ENCODE measurements at regions not wholly inside any gene's neighbourhood (a gene's known extent, or its start where the extent isn't known, plus 50 kb on each side); places are given as distances from the start of the nearest gene placed in this dataset.

DNA sequence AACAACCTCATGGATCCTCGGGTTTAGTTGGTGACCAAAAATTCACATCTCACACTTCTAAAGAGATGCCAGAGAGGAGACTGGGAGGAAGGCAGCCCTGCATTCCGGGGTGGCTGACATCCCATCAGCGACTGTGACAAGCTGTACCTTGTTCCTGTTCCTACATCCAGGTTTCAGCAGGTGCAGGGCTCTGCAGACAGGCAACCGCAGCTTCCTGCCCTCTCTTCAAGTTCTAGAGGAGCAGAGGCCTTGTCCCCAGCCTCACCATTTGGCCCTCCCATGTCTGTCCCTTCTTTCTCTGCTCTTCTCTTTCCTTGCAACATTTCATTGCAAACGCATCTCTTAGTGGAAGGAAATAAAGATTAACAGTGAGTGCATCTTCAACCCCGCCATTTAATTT lies 454.6 kb downstream of the IRX1 start:
- H3K27me3 Mint-ChIP-seq, result no peaks in the 10 kb centered on the region
- H3K4me3 Mint-ChIP-seq, result no peak overlapping the region
- H3K27ac Mint-ChIP-seq, result no peak overlapping the region
- intact Hi-C loops (cut with micrococcal nuclease), result no loop called here
- peaks cover 9% of the 10 kb centered on the region for H3K9me3 Mint-ChIP-seq
- H3K36me3 Mint-ChIP-seq (ENCODE audit: low read depth), result no peaks in the 10 kb centered on the region
- no peaks in the 10 kb centered on the region for H3K4me1 Mint-ChIP-seq (ENCODE audit: low read depth)

DNA sequence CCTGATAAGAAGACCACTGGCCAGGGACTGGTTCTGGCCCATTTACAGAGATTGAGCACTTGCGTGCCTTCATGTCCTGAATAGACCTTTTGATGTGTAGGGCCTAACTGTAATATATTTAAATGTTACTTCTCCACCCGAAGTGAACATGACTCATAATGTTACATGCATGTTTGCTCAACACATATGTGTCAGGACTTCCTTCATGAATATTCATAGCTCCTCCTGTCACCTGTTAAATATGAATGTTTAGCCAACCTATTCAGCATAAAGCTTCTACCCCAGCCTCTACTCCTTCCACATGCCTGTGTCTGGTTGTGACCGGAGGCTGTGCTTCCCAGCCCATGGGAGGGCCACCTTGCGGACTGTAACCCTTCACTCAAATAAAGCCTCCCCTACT lies 457.5 kb downstream of the IRX1 start:
- H3K9me3 Mint-ChIP-seq, result peaks cover 10% of the 10 kb centered on the region
- H3K27ac Mint-ChIP-seq, result no peak overlapping the region
- H3K4me1 Mint-ChIP-seq (ENCODE audit: low read depth), result no peaks in the 10 kb centered on the region
- no peaks in the 10 kb centered on the region for H3K27me3 Mint-ChIP-seq
- intact Hi-C loops (cut with micrococcal nuclease), result no loop called here
- H3K4me3 Mint-ChIP-seq, result no peak overlapping the region
- no peaks in the 10 kb centered on the region for H3K36me3 Mint-ChIP-seq (ENCODE audit: low read depth)

DNA sequence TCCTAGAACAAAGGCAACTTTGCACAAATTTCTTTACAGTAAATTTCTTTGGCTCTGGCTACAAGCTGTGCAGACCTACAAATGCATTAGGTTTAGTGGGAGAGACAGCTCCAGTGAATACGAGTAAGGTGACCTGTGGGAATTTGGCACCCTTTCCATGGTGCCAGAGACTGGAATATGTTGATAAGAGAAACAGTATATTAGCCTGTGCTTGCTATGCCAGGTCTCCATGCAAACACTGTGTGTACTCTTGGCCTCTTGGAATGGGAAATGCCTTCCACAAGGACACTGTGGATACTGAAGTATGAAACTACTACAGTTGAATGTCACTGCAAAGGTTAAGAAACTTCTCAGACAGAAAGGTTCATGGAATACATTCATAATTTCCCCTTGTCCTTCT lies 458.5 kb downstream of the IRX1 start:
- Mint-ChIP-seq H3K27ac (no peak overlapping the region), H3K4me3 (no peak overlapping the region)
- intact Hi-C loops (cut with micrococcal nuclease), result no loop called here

DNA sequence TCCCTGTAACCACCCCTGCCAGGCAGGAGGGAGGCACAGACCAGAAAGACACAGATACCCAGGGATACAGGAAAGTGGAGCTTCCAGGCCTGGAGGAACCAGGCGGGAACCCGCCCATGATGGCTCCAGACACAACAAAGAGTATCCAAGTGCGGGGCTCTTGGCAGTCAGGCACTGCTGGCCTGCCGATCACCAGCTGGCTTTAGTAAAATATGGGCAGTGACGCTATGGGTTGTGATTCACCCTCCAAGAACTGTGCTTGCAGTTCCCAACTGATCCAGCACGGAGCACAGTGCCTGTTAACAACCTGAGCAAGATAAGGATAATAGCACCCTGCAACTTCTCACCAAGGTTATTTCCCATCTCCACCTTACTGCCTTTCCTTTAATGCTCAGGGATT lies 463.3 kb downstream of the IRX1 start:
- H3K4me3 Mint-ChIP-seq, result no peak overlapping the region
- no peaks in the 10 kb centered on the region for H3K36me3 Mint-ChIP-seq (ENCODE audit: low read depth)
- H3K4me1 Mint-ChIP-seq (ENCODE audit: low read depth), result no peaks in the 10 kb centered on the region
- no peaks in the 10 kb centered on the region for H3K27me3 Mint-ChIP-seq
- peaks cover 10% of the 10 kb centered on the region for H3K9me3 Mint-ChIP-seq
- H3K27ac Mint-ChIP-seq, result no peak overlapping the region
- intact Hi-C loops (cut with micrococcal nuclease), result no loop called here

More for the DNA sequence above, 458.5 kb downstream of the IRX1 start:
- Mint-ChIP-seq H3K36me3 (ENCODE audit: low read depth) (no peaks in the 10 kb centered on the region), H3K9me3 (peaks cover 10% of the 10 kb centered on the region), H3K4me1 (ENCODE audit: low read depth) (no peaks in the 10 kb centered on the region), H3K27me3 (no peaks in the 10 kb centered on the region)

DNA sequence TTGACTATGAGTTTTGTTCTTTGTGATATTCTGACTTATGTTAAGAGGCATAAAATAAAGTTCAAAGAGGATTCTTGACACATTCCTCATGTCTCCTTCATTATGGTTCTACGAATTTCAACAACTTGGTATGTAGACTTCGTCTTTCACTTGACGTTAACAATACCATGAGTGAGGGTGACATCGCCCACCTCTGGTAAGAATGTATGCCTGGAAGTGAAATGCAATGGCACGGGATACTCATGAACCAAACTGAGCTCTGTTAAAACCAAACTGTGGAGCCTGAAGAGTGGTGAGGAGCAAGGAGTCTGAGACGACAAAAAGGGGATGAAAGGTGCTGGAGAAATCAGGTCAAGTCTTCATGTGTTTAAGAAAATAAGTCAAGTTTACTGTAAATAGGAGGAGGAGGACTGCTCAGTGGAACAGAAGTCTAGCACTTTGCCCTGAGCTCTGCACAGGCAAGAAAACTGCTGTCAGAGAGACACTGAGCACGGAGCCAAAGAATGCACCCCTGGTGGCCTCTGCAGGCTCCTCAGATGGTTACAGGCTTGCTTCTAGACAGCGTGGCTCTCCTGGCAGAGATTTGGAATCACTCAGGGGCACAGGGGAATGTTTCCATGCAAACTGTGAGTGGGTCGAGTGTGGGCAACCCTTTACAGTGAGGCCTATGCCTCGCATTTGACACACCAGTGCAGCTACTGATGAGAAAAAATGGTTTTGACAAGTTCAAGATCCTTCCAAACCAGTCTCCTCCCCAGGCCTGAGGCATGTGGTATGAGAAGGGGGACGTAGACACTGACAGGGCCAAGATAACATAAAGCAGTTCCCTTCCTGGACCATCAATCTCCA lies 470.1 kb downstream of the IRX1 start:
- no peaks in the 10 kb centered on the region for H3K36me3 Mint-ChIP-seq (ENCODE audit: low read depth)
- H3K4me3 Mint-ChIP-seq, result no peak overlapping the region
- intact Hi-C loops (cut with micrococcal nuclease), result no loop called here

DNA sequence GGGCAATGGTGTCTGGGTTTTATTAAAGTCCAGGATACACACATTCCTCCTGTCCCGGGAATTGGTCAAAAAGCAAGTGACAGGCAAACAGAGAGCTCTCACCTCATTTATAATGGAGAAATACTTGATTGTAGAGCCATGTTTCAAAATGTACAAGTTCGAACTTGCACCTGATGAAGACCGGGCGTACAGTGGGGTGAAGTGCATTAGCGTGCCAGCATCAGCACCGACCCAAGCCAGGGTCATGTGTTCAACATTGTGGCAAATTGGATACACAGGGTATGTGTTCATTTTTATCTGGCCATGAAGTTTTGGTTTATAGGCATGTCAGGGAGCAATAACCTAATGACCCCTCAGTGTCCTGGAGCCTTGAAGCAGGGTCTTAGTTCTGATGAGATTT lies 472.5 kb downstream of the IRX1 start:
- H3K9me3 Mint-ChIP-seq, result peaks cover 18% of the 10 kb centered on the region
- H3K27me3 Mint-ChIP-seq, result no peaks in the 10 kb centered on the region
- no peaks in the 10 kb centered on the region for H3K4me1 Mint-ChIP-seq (ENCODE audit: low read depth)
- no peaks in the 10 kb centered on the region for H3K36me3 Mint-ChIP-seq (ENCODE audit: low read depth)
- intact Hi-C loops (cut with micrococcal nuclease), result no loop called here
- no peak overlapping the region for H3K27ac Mint-ChIP-seq
- no peak overlapping the region for H3K4me3 Mint-ChIP-seq

More for the DNA sequence above, 470.1 kb downstream of the IRX1 start:
- Mint-ChIP-seq H3K9me3 (peaks cover 18% of the 10 kb centered on the region), H3K4me1 (ENCODE audit: low read depth) (no peaks in the 10 kb centered on the region), H3K27ac (no peak overlapping the region), H3K27me3 (no peaks in the 10 kb centered on the region)

DNA sequence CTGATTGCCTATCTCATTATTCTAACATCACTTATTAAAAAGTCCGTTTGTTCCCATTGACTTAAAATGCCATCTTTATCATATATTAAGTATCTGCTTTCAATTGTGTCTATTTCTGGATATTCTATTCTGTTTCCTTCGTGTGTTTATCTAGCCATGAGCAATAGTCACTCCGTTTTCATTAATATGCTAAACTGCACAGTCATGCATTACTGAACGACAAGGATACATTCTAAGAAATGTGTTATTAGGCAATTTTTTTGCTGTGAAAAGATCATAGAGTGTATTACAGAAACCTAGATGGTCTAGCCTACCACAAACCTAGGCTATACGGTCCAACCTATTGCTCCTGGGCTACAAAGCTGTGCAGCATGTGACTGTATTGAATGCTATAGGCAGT lies 482.9 kb downstream of the IRX1 start:
- Mint-ChIP-seq H3K4me3 (no peak overlapping the region), H3K4me1 (ENCODE audit: low read depth) (no peaks in the 10 kb centered on the region), H3K27me3 (no peaks in the 10 kb centered on the region), H3K36me3 (ENCODE audit: low read depth) (no peaks in the 10 kb centered on the region), H3K27ac (no peak overlapping the region), H3K9me3 (peaks cover 34% of the 10 kb centered on the region)
- intact Hi-C loops (cut with micrococcal nuclease), result no loop called here

DNA sequence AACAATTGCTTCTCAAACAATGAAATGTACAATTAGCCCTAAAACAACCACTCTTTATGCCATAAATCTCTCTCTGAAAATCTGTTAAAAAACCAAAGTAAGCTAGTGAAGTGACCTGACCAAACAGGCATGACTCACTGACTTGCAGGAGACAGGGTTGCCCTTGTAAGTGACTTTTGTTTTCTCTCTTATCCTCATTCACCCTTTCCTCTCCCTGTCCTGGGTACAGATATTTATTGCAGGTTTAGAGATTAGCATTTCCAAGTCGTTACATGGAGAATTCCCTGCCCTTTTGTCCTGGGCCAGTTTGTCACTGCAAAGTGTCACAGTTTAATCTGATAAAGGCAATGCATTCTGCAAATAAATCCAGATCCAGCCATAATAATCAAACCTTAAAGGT lies 484.2 kb downstream of the IRX1 start:
- intact Hi-C loops (cut with micrococcal nuclease), result no loop called here
- H3K36me3 Mint-ChIP-seq (ENCODE audit: low read depth), result no peaks in the 10 kb centered on the region
- no peak overlapping the region for H3K27ac Mint-ChIP-seq
- no peak overlapping the region for H3K4me3 Mint-ChIP-seq
- H3K4me1 Mint-ChIP-seq (ENCODE audit: low read depth), result no peaks in the 10 kb centered on the region
- H3K9me3 Mint-ChIP-seq, result peaks cover 34% of the 10 kb centered on the region
- no peaks in the 10 kb centered on the region for H3K27me3 Mint-ChIP-seq

DNA sequence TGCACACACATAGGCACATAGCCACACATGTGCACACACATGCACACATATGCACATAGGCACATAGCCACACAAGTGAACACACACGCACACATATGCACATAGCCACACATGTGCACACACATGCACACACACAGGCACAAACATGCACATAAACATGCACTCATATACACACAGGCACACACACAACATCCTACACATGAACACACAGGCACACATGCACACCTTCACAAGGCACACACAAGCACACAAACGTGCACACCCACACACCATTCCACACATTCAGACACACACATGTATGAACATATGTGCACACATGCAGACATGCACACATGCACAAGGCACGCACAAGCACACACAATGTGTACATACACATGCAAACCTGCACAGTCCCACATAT lies 484.7 kb downstream of the IRX1 start:
- no peaks in the 10 kb centered on the region for H3K27me3 Mint-ChIP-seq

DNA sequence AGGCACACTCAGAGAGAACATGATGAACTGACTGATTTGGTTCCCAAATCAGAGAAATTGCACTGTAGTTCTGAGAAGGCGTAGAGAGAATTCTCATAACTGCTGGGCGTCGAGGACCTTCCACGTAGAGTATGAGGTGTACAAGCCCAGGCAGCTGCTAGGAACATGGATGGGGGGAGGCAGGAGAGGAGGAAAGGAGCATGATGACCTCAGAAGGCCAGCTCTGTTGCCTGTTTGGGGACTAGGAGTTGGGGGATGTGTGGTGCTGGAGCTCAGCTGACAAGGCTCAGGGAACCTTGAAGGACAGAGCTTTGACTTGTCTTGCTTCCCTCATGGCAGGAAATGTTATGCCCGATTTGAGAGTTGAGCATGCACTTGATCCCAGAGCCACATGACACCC lies 485.4 kb downstream of the IRX1 start:
- H3K27me3 Mint-ChIP-seq, result no peaks in the 10 kb centered on the region
- no peaks in the 10 kb centered on the region for H3K36me3 Mint-ChIP-seq (ENCODE audit: low read depth)
- H3K9me3 Mint-ChIP-seq, result peaks cover 25% of the 10 kb centered on the region
- no peak overlapping the region for H3K27ac Mint-ChIP-seq
- no peak overlapping the region for H3K4me3 Mint-ChIP-seq
- no peaks in the 10 kb centered on the region for H3K4me1 Mint-ChIP-seq (ENCODE audit: low read depth)
- intact Hi-C loops (cut with micrococcal nuclease), result no loop called here

More for the DNA sequence above, 484.7 kb downstream of the IRX1 start:
- Mint-ChIP-seq H3K4me3 (no peak overlapping the region), H3K27ac (no peak overlapping the region), H3K9me3 (peaks cover 29% of the 10 kb centered on the region), H3K36me3 (ENCODE audit: low read depth) (no peaks in the 10 kb centered on the region), H3K4me1 (ENCODE audit: low read depth) (no peaks in the 10 kb centered on the region)
- intact Hi-C loops (cut with micrococcal nuclease), result no loop called here

DNA sequence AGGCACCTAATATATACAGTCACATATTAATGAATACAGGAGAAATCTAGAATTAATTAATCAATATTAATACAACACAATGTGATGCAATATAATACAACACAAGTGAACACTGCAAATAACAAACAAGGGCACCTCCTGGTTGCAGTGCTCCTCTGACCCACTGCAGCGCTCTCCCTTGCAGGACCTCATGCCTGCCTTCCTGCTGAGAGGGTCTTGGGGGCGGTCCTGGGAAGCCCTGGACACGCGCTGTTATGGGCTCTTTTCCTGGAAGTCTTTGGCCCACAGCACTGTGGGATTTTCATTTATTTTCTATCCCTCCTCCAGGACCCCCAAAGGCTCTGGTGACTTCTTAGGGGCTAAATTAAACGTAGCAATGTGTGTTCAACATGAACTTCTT lies 485.8 kb downstream of the IRX1 start:
- no peak overlapping the region for H3K27ac Mint-ChIP-seq
- H3K4me1 Mint-ChIP-seq (ENCODE audit: low read depth), result no peaks in the 10 kb centered on the region
- H3K9me3 Mint-ChIP-seq, result peaks cover 22% of the 10 kb centered on the region
- H3K36me3 Mint-ChIP-seq (ENCODE audit: low read depth), result no peaks in the 10 kb centered on the region
- H3K27me3 Mint-ChIP-seq, result no peaks in the 10 kb centered on the region
- intact Hi-C loops (cut with micrococcal nuclease), result no loop called here
- H3K4me3 Mint-ChIP-seq, result no peak overlapping the region

DNA sequence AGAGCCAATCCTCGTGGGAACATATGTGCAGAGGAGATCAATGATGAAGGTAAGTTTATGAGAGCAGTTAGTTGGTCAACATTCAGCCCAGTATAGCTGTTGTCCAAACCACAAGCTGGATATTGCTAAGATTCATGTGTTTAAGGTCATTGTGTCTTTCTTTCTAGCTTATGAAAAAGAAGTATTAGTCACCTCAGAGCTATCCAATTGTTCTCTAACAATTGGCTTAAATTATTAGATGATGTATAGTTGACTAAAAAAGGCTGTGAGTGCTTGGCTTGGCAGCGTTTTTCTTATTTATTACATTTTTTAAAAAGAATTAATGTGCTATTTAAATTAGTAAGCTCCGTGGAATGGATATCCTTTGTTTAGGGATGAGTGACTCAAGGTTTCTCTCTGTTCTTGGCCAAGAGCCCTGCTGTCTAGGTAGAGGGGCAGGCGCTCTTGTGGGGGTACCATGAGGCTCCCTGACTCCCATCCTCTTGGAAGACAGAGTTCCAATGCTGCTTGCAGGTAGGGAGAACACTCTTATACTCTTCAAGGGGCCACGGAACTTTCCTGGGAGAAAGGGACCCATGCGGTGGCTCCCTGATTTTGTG lies 487.4 kb downstream of the IRX1 start:
- Mint-ChIP-seq H3K36me3 (ENCODE audit: low read depth) (no peaks in the 10 kb centered on the region), H3K4me3 (no peak overlapping the region), H3K27ac (no peak overlapping the region), H3K9me3 (peaks cover 13% of the 10 kb centered on the region), H3K4me1 (ENCODE audit: low read depth) (no peaks in the 10 kb centered on the region), H3K27me3 (no peaks in the 10 kb centered on the region)
- intact Hi-C loops (cut with micrococcal nuclease), result no loop called here

DNA sequence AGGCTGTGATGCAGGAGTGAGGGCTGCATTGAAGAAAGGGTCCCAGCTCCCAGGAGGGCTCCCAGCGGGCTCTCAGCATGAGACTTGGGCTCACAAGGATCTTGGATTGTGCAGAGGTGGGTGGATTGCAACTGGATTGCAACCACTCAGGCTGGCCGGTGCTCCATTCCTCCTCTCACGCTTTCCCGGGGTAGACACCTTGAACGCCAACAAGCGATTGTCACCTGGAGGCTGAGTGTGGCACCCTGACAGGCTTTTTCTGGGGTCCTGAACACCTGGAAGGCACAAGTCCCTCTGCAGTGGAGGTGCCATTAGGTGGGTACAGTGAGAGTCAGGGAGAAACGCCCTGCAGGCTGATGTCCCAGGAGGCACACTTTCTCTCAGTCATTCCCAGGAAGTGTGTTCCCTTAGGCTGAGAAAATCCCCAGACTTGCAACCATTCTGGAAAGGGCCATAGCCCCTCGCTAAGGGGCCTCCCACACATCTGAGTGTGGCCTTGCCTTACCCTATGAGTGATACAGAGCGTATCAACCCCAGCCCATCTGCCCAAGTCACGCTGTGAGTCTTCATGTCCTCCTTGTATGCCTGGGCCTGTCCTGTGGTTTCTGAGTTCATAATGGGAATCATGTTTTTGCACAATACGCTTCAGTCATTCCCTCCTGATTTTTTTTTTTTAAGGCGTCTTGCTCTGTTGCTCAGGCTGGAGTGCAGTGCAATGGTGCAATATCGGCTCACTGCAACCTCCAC lies 488.1 kb downstream of the IRX1 start:
- Mint-ChIP-seq H3K27me3 (no peaks in the 10 kb centered on the region), H3K9me3 (peaks cover 13% of the 10 kb centered on the region), H3K36me3 (ENCODE audit: low read depth) (no peaks in the 10 kb centered on the region), H3K27ac (no peak overlapping the region), H3K4me1 (ENCODE audit: low read depth) (no peaks in the 10 kb centered on the region), H3K4me3 (no peak overlapping the region)
- intact Hi-C loops (cut with micrococcal nuclease), result no loop called here

DNA sequence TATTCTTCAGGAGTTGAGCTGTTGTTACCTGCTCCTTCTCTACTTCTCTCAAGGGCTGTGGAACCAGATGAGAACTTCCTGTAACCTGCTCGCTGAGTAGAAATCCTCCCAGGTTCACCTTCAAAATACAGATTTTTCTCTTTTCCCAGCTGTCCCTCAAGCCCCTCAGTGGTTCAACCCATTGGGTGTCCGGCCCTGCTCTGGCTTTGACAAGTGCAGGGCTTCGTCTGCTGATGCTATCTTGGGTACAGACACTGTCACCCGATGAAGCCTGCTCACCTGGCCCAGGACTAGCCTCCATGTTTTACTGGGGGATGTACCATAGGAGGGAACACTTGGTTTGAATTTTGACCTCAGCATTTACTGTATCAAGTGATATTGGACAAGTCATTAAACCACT lies 490.4 kb downstream of the IRX1 start:
- Mint-ChIP-seq H3K27ac (no peak overlapping the region), H3K36me3 (ENCODE audit: low read depth) (no peaks in the 10 kb centered on the region), H3K27me3 (no peaks in the 10 kb centered on the region), H3K4me3 (no peak overlapping the region), H3K9me3 (peaks cover 1% of the 10 kb centered on the region), H3K4me1 (ENCODE audit: low read depth) (no peaks in the 10 kb centered on the region)
- intact Hi-C loops (cut with micrococcal nuclease), result no loop called here
